Endothelial cell of umbilical vein (primary cell): ENCODE measurements at regions not wholly inside any gene's neighbourhood (a gene's known extent, or its start where the extent isn't known, plus 50 kb on each side); places are given as distances from the start of the nearest gene placed in this dataset.

Experiments
- BruUV-seq: library from RNA; stranded (reverse); fragments of 400-500 nt; replicated peaks from 2 replicates; lab custom pipeline; 2021; lab: Mats Ljungman, UMichigan
- CTCF ChIA-PET: fragments of 300-600, 350-600 bp; sonication (Branson Sonifier 250); formaldehyde crosslinking; loops from one replicate; lab custom pipeline; 2021; ENCODE audit warnings: antibody characterized with exemption, inconsistent platforms; lab: Charles Lee
- POLR2A ChIA-PET: fragments of 300-600, 350-600 bp; sonication (Branson Sonifier 250); formaldehyde crosslinking; loops from one replicate; lab custom pipeline; 2021; ENCODE audit warnings: antibody characterized with exemption, inconsistent platforms; lab: Charles Lee
- DNase-seq: peaks from one replicate; pipeline ENCODE4 v3.0.0-alpha.2; 2011; ENCODE audit warnings: low read depth, low spot score
- FAIRE-seq: peaks from 2 replicates; lab custom pipeline; 2011; peaks lifted over from hg19 to GRCh38; lab: Jason Lieb, UNC
- H2AFZ ChIP-seq: 2 replicates; pipeline ENCODE4 v1.6.0; 2012; ENCODE audit warnings: low read depth, low read length, control low read depth, inconsistent platforms
- H3K27ac ChIP-seq: 2 replicates; pipeline ENCODE4 v1.5.1; 2011; ENCODE audit warnings: low read depth, mild to moderate bottlenecking, control low read depth, low read length, moderate library complexity; ENCODE audit not compliant: insufficient read depth
- H3K27me3 ChIP-seq, 2 experiments: 2 replicates each; pipeline versions ENCODE4 v1.6.0 to v1.6.1; 2011; ENCODE audit warnings: low read length in 2 of 2, mixed read lengths in 1 of 2; ENCODE audit not compliant: control insufficient read depth in 2 of 2, insufficient read depth in 2 of 2
- H3K36me3 ChIP-seq, 2 experiments: 2 replicates in 1 of 2; 3 replicates in 1 of 2; pipeline ENCODE4 v1.5.1; 2011; ENCODE audit warnings: low read length in 2 of 2, mild to moderate bottlenecking in 1 of 2, moderate library complexity in 1 of 2; ENCODE audit not compliant: control insufficient read depth in 2 of 2, insufficient read depth in 2 of 2; ENCODE audit errors: extremely low read depth in 1 of 2
- H3K4me1 ChIP-seq: 3 replicates; pipeline ENCODE4 v1.5.1; 2011; ENCODE audit warnings: mild to moderate bottlenecking, low read length; ENCODE audit not compliant: control insufficient read depth, insufficient read depth; ENCODE audit errors: extremely low read depth
- H3K4me2 ChIP-seq: 2 replicates; pipeline ENCODE4 v1.6.1; 2011; ENCODE audit warnings: low read length, control low read depth, mixed read lengths; ENCODE audit not compliant: insufficient read depth
- H3K4me3 ChIP-seq, 3 experiments: fragments of 200-600 bp in 1 of 3; sonication (generic), shearing (Covaris generic) in 1 of 3; replicated peaks in 1 of 3; 2 replicates each; pipeline ENCODE4 v1.5.1; 2011 to 2016; ENCODE audit warnings: control low read depth in 3 of 3, low read length in 3 of 3, mild to moderate bottlenecking in 2 of 3, inconsistent platforms in 1 of 3, low read depth in 1 of 3, moderate library complexity in 1 of 3; ENCODE audit not compliant: insufficient read depth in 1 of 3
- H3K79me2 ChIP-seq: 2 replicates; pipeline ENCODE4 v1.6.0; 2012; ENCODE audit warnings: low read length, inconsistent platforms; ENCODE audit not compliant: control insufficient read depth, insufficient read depth
- H3K9ac ChIP-seq: replicated peaks from 2 replicates; pipeline ENCODE3; 2011; ENCODE audit warnings: low read length, control low read depth; ENCODE audit not compliant: insufficient read depth; ENCODE audit errors: extremely low read depth
- H3K9me1 ChIP-seq: replicated peaks from 3 replicates; pipeline ENCODE4 v1.6.0; 2011; ENCODE audit warnings: mild to moderate bottlenecking, low read length; ENCODE audit not compliant: control insufficient read depth, insufficient read depth; ENCODE audit errors: extremely low read depth
- H3K9me3 ChIP-seq: replicated peaks from 2 replicates; pipeline ENCODE4 v1.5.1; 2012; ENCODE audit warnings: low read length, inconsistent platforms; ENCODE audit not compliant: control insufficient read depth, insufficient read depth
- H4K20me1 ChIP-seq: replicated peaks from 2 replicates; pipeline ENCODE3; 2011; ENCODE audit warnings: mild to moderate bottlenecking, low read length; ENCODE audit not compliant: control insufficient read depth, insufficient read depth; ENCODE audit errors: extremely low read depth
- EZH2 ChIP-seq: IDR thresholded peaks from 2 replicates; pipeline ENCODE4 v1.6.1; 2012; ENCODE audit warnings: borderline replicate concordance, low read depth, mild to moderate bottlenecking, moderate library complexity, low read length, inconsistent platforms; ENCODE audit not compliant: severe bottlenecking
- FOS ChIP-seq: IDR thresholded peaks from 2 replicates; pipeline ENCODE4 v1.6.1; 2011; ENCODE audit warnings: mild to moderate bottlenecking, low read length, moderate library complexity, borderline replicate concordance; ENCODE audit not compliant: insufficient read depth
- GATA2 ChIP-seq: IDR thresholded peaks from 2 replicates; pipeline ENCODE4 v1.7.0; 2011; ENCODE audit warnings: low read depth, mild to moderate bottlenecking, moderate library complexity, mixed read lengths, low read length; ENCODE audit not compliant: insufficient read length, insufficient read depth
- JUN ChIP-seq: IDR thresholded peaks from 2 replicates; pipeline ENCODE4 v1.6.1; 2011; ENCODE audit warnings: borderline replicate concordance, low read depth; ENCODE audit not compliant: insufficient read length, insufficient read depth
- MYC ChIP-seq: IDR thresholded peaks from one replicate; pipeline ENCODE4 v1.6.1; 2011; ENCODE audit warnings: mild to moderate bottlenecking, low read depth, low read length
- POLR2A ChIP-seq: IDR thresholded peaks from 2 replicates; pipeline ENCODE4 v1.6.1; 2012; ENCODE audit warnings: low read depth, mild to moderate bottlenecking, control low read depth, low read length
- POLR2AphosphoS5 ChIP-seq: IDR thresholded peaks from 2 replicates; pipeline ENCODE4 v1.6.1; 2012; ENCODE audit warnings: low read depth, mild to moderate bottlenecking, control low read depth, low read length, moderate library complexity; ENCODE audit not compliant: insufficient read depth
- dilution Hi-C: fragments of 300-500 bp; cut with MboI; formaldehyde crosslinking; loops from one replicate; pipeline ENCODE4 v1.15.0; 2019; ENCODE audit warnings: low sequenced_read_pairs; ENCODE audit not compliant: extremely low pct_ligation_motif_present
- intact Hi-C: fragments of 100-400 bp; cut with micrococcal nuclease; formaldehyde crosslinking; loops from one replicate; pipeline ENCODE4 v1.10.0; 2022
- TF ChIP-seq, protein P1 (sequence below), 2 donors: IDR thresholded peaks; 1 replicate in 1 of 2; 2 replicates in 1 of 2; pipeline ENCODE4 v1.5.1; 2011; ENCODE audit warnings: low read length in 2 of 2, mild to moderate bottlenecking in 2 of 2, moderate library complexity in 2 of 2, control low read depth in 1 of 2, inconsistent platforms in 1 of 2, low read depth in 1 of 2; ENCODE audit not compliant: insufficient read depth in 1 of 2; ENCODE audit errors: extremely low read depth in 1 of 2
- TF ChIP-seq, protein P2 (sequence below): IDR thresholded peaks from 2 replicates; pipeline ENCODE4 v1.6.1; 2011; ENCODE audit not compliant: insufficient read depth, insufficient read length

DNA sequence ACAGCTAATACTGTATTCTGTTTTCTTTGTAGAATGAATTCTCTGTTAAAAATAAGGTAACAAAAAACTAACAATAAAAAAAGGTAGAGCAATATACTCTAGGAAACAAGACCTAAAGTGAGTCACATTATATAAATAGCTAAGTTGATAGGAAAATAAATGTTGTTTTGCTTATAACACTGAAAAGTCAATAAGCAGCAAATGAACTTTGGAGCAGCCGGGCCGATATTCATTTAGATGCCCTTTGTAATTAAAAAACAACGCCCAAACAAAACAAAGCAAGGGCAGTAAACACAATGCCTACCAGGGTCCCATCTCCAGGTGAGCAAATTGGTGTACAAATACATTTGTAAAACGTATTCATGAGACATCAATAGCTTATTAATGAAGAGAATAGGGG, 227.6 kb upstream of the FOXN3 start:
- Histone ChIP-seq H3K27me3 (no peaks in the 10 kb centered on the region), H3K4me3 (no peak overlapping the region), H3K9me3 (no peaks in the 10 kb centered on the region), H2AFZ (no peak overlapping the region), H4K20me1 (no peaks in the 10 kb centered on the region), H3K4me1 (no peaks in the 10 kb centered on the region), H3K9me1 (no peaks in the 10 kb centered on the region), H3K36me3 (no peaks in the 10 kb centered on the region), H3K27ac (no peak overlapping the region), H3K4me2 (no peak overlapping the region), H3K79me2 (no peaks in the 10 kb centered on the region), H3K9ac (no peak overlapping the region)
- DNase-seq (no peak), FAIRE-seq (no peak)
- POLR2A ChIA-PET = no interaction called here
- intact Hi-C loops (no loop called here), dilution Hi-C loops (no loop called here)
- BruUV-seq = no TSS peak
- CTCF ChIA-PET = no interaction called here
- no peak for TF ChIP-seq GATA2
- TF ChIP-seq POLR2AphosphoS5 = no peak

DNA sequence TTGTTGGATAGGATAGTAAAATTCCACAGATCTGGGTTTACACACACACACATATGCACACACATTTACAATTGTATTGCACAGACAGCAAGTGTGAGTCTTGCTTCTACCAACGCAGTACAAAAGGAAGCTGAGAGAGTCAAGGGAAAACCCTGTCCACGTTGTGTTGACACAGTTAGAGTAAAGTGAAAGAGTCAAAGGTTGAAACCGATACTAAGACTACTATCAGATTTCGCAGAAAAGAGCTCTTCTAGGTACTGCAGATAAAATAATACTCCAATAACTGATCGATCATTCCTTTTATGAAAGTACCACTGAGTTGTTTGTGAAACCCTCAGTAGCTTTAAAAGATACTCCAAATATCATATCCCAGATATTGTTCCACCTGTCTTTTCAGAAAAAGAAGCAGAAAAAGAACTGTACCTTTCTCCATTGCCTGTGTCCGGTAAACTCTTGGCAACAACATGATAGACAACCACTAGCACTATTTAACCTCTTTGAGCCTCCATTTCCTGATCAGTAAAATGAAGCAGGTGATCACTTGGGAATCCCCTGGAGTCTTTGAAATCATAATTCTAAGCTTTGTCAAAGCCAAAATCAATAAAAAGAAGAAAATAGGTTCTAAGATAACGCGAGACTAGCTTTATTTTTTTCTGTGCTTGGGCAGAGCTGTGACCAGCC, 224.6 kb upstream of the FOXN3 start:
- no peaks in the 10 kb centered on the region for H3K27me3 ChIP-seq
- DNase-seq = no peak
- no peak overlapping the region for H3K4me2 ChIP-seq
- H3K9ac ChIP-seq = no peak overlapping the region
- no peaks in the 10 kb centered on the region for H3K36me3 ChIP-seq
- dilution Hi-C loops (no loop called here), intact Hi-C loops (no loop called here)
- BruUV-seq = no TSS peak
- no peak overlapping the region for H3K27ac ChIP-seq
- no peaks in the 10 kb centered on the region for H3K9me3 ChIP-seq
- no peaks in the 10 kb centered on the region for H4K20me1 ChIP-seq
- no peak overlapping the region for H3K4me3 ChIP-seq
- no peaks in the 10 kb centered on the region for H3K79me2 ChIP-seq
- H2AFZ ChIP-seq = no peak overlapping the region
- no peak for TF ChIP-seq JUN
- TF ChIP-seq, protein P1, sequence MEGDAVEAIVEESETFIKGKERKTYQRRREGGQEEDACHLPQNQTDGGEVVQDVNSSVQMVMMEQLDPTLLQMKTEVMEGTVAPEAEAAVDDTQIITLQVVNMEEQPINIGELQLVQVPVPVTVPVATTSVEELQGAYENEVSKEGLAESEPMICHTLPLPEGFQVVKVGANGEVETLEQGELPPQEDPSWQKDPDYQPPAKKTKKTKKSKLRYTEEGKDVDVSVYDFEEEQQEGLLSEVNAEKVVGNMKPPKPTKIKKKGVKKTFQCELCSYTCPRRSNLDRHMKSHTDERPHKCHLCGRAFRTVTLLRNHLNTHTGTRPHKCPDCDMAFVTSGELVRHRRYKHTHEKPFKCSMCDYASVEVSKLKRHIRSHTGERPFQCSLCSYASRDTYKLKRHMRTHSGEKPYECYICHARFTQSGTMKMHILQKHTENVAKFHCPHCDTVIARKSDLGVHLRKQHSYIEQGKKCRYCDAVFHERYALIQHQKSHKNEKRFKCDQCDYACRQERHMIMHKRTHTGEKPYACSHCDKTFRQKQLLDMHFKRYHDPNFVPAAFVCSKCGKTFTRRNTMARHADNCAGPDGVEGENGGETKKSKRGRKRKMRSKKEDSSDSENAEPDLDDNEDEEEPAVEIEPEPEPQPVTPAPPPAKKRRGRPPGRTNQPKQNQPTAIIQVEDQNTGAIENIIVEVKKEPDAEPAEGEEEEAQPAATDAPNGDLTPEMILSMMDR (IDR thresholded peaks at IDR 0.05; ENCODE audit: extremely low read depth in 1 of 2, insufficient read depth in 1 of 2, low read depth in 1 of 2, low read length in 2 of 2) = no peak
- no peak for TF ChIP-seq MYC
- TF ChIP-seq POLR2AphosphoS5 = no peak
- no peak for TF ChIP-seq POLR2A
- no peak for TF ChIP-seq GATA2
- TF ChIP-seq, protein P2, sequence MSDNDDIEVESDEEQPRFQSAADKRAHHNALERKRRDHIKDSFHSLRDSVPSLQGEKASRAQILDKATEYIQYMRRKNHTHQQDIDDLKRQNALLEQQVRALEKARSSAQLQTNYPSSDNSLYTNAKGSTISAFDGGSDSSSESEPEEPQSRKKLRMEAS = no peak
- no peak for TF ChIP-seq EZH2
- no peak for TF ChIP-seq FOS
- POLR2A ChIA-PET = interaction anchor here (0.5 kb wide), 1 partner anchor 450 kb away, joined by 3 read pairs; no protein-coding TSS in a partner anchor
- FAIRE-seq = no peak
- H3K4me1 ChIP-seq = no peaks in the 10 kb centered on the region
- H3K9me1 ChIP-seq = no peaks in the 10 kb centered on the region
- CTCF ChIA-PET = interaction anchor here (1.6 kb wide), 1 partner anchor 601 kb away, joined by 4 read pairs; no protein-coding TSS in a partner anchor
